HG02763 (cell line): ENCODE measurements at regions not wholly inside any gene's neighbourhood (a gene's known extent, or its start where the extent isn't known, plus 50 kb on each side); places are given as distances from the start of the nearest gene placed in this dataset.
"Not testable (repeated sequence)": the region's sequence is repeated elsewhere in the genome, so short reads cannot be mapped to it uniquely, and the experiment has no call there.

Experiments used
- ATAC-seq: cut with Tn5 transposase; IDR thresholded peaks from one replicate; pipeline ENCODE4 v1.9.1; 2021; ENCODE audit warnings: mild to moderate bottlenecking, moderate library complexity; ENCODE audit not compliant: unreplicated experiment

GRCh38 chr4:28832444-28832843, 1887.7 kb upstream of the PCDH7 start:
- no peak for ATAC-seq

- no peak for ATAC-seq
Measured at GRCh38 chr4:28834120-28834519, 1886.0 kb upstream of the PCDH7 start.

GRCh38 chr4:28835501-28835900, 1884.7 kb upstream of the PCDH7 start:
- ATAC-seq: no peak

GRCh38 chr4:28842271-28842670, 1877.9 kb upstream of the PCDH7 start:
- no peak for ATAC-seq

GRCh38 chr4:28845158-28845557, 1875.0 kb upstream of the PCDH7 start:
- no peak for ATAC-seq

- not testable (repeated sequence) for ATAC-seq
Measured at GRCh38 chr4:28857028-28857427, 1863.1 kb upstream of the PCDH7 start.

GRCh38 chr4:28868841-28869240, 1851.3 kb upstream of the PCDH7 start:
- no peak for ATAC-seq

GRCh38 chr4:28879178-28879577, 1841.0 kb upstream of the PCDH7 start:
- no peak for ATAC-seq

GRCh38 chr4:28879900-28880299, 1840.3 kb upstream of the PCDH7 start:
- no peak for ATAC-seq

GRCh38 chr4:28883211-28883610, 1837.0 kb upstream of the PCDH7 start:
- no peak for ATAC-seq

GRCh38 chr4:28886934-28887333, 1833.2 kb upstream of the PCDH7 start:
- ATAC-seq: no peak

GRCh38 chr4:28890949-28891775, 1829.0 kb upstream of the PCDH7 start:
- no peak for ATAC-seq

- no peak for ATAC-seq
Measured at GRCh38 chr4:28913466-28913865, 1806.7 kb upstream of the PCDH7 start.

GRCh38 chr4:28916585-28916984, 1803.6 kb upstream of the PCDH7 start:
- ATAC-seq: no peak

GRCh38 chr4:28918871-28919270, 1801.3 kb upstream of the PCDH7 start:
- no peak for ATAC-seq

- no peak for ATAC-seq
Measured at GRCh38 chr4:28921886-28922285, 1798.3 kb upstream of the PCDH7 start.

GRCh38 chr4:28926156-28926555, 1794.0 kb upstream of the PCDH7 start:
- no peak for ATAC-seq

GRCh38 chr4:28942631-28943030, 1777.5 kb upstream of the PCDH7 start:
- ATAC-seq: no peak

- ATAC-seq: no peak
Measured at GRCh38 chr4:28947374-28947773, 1772.8 kb upstream of the PCDH7 start.

GRCh38 chr4:28948501-28948900, 1771.7 kb upstream of the PCDH7 start:
- ATAC-seq: no peak

GRCh38 chr4:28966982-28967381, 1753.2 kb upstream of the PCDH7 start:
- no peak for ATAC-seq

- no peak for ATAC-seq
Measured at GRCh38 chr4:28973587-28974350, 1746.4 kb upstream of the PCDH7 start.
